ENCODE measurements at regions not wholly inside any gene's neighbourhood (a gene's known extent, or its start where the extent isn't known, plus 50 kb on each side); places are given as distances from the start of the nearest gene placed in this dataset.

DNA sequence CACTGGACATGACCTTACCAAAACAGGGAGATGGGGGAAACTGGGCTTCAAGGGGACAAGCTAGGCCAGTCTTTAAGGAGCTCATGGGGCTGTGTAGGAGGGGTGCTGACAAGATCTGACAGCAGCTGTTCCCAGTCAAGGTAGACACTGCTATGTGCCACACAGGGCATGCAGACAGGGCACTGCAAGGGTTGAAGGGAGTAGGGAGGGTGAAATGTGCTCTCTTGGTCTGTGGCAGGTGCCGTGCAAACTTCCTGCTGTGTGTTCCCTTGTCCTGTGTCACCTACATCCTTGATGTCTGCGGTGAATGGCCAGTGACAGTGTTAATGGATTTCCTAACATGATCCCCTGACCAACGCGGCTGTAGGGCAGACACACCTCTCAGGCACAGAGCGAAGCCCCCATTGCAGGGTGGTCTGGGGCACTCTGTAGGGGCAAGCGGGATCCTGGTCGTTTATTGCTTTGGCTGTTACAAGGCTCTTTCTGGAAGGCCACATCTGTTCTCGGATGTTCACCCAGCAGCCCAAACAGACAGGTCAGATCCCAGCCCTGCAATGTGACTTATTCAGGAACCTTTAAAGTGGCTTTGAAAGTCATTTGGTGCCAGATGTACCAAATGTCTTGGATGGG lies 199.5 kb upstream of the ZNF536 start:
- DNase-seq, result no peak

DNA sequence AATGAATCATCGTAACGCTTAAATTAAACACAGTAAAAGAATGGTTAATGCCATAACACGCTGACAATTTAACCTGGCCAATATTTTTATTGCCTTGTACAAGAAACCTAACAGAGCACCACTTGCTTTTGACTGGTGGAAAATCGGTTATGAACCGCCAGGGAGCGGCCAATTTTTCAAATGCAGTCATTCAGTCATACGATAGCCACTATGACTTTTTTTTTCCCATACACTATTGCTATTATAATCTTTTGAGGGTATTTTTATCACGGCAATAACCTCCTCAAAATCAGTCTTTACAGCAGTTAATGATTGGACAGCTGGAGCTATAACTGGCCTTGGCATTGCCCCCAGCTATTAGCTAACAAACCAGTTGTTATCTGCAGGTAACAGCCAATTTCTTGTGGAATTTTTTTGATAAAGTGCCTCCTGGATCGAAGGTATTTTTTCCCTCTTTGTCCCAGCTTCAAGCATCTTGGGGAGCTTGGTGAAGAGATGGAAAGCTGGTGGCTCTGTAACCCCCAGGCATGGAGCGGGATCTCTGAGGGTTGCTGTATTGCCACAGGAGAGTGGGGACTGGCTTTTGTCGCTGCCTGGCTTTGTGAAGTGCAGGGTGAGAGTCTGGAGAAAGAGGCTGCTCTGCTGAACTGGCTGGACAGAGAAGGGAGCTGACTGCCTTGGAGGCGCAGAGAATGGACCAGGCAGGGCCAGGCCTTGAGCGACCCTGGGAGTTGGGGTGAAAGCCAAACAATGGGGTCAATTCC lies 198.4 kb upstream of the ZNF536 start:
- DNase-seq, result no peak

DNA sequence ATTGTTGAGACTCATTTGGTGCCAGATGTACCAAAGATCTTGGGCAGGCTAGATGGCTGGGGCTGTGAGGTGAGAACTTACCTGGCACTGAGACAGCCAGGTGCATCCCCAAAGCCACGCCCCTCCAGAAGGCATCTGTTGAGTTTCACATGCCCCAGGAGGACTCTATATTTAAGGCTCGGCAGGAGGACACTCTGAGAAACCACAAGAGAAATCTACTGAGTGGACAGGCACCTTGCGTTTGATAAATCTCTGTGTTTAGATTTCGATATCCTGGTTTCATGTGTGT lies 197.9 kb upstream of the ZNF536 start:
- DNase-seq, result no peak

DNA sequence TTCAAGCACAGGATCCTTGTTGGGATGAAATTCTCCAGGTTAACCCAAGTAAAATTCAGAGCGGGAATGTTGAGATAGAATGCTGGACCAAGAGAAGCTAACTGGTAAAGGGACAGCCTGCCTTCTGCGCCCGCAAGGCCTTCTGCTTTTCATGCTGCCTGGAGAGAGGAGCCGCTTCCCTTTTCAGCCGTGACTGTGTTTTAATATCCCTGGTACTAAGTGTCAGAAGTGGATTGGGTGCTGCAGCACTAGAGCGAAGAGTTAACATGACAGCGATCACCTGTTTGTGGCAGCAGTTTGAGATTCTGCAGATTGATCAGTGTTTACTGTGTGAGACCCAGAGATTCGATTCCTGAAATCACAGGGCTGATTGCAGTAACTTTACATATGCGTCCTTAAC lies 197.4 kb upstream of the ZNF536 start:
- DNase-seq, result no peak

DNA sequence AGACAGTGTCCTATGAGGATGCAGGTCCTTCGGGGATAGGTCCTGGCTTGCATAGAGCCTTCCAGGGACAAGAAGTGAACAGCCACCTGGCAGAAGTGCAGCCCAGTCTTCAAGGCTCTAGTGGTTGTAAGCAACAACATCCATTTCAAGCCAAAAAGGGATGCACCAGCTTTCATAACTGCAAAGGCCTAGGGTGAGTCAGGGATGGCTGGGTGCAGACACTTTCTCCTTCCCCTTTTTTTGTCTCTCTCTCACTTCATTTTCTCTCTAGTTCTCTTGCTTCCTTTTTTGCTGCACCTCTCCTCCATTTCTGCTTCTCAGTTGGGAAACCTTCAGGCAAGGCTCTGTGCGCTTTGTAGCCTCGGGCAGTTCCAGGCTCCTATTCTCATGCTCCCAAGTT lies 196.2 kb upstream of the ZNF536 start:
- no peak for DNase-seq

DNA sequence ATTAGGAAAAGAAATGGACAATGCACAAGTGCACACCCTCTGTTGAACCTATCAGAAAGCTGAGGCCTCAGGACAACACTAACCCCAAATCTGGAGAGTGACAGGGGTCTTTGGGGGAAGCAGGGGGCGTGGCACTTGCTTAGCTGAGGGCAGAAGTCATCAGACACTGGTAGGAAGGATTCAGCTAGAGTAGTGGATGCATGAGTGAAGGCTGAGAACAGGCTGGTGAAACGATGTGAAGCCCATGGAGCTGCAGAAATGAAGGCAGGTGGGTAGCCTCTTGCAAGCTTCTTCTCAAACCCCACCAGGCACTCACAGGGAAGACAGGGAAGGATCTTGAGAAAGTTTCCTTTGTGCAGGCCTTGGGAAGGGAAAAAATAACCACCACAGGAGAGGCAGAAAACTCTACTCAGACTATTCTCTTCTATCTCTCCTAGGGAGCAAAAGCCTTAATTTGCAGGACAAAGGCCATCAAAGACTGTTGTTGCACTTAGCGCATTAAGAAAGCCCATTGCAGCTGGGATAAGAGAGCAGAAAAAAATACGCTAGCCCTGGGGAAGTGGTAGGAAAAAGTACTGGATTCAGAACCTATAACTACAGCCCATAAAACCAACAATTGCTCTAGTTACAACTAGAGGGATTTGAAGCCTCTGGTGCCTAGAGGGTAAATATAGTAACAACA lies 193.3 kb upstream of the ZNF536 start:
- DNase-seq, result no peak

DNA sequence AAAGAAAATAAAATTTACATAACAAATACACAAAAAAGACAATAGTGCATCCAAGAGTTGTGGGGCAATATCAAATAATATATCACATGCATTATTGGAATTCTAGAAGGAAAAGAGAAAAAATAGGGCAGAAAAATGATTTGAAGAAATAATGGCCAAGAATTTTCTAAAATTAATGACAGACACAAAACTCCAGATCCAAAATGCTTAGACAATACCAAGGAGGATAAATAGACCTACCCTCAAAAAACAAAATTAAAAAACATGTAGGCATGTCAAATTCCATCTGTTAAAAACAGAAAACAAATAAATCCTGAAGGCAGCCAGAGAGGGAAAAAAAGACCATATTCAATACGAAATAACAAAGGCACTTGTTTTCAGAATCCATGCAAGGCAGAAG lies 191.5 kb upstream of the ZNF536 start:
- no peak for DNase-seq

DNA sequence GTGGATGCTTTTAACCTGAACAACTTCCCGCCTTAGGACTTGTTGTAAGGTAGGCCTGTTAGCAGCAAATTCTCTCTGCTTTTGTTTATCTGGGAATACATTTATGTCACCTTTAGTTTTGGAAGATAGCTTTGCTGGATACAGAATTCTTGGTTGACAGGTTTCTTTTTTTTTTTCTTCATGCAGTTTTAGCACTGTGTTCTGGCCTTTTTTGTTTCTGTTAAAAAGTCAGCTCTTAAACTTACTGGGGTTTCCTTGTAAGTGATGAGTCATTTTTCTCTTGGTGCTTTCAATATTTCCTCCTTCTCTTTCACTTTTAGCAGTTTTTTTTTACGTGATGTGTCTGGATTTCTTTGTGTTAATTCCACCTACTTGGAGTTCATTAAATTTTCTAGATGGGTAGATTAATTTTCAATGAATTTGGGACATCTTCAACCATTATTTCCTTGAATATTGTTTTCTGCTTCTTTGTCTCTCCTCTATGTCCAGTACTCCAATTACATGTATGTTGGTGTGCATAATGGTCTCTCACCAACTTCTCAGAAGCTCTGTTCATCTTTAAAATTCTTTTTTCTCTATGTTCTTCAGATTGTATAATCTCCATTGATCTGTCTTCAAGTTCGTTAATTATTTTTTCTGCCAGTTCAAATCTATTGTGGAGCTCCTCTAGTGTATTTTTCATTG lies 188.2 kb upstream of the ZNF536 start:
- DNase-seq, result no peak

DNA sequence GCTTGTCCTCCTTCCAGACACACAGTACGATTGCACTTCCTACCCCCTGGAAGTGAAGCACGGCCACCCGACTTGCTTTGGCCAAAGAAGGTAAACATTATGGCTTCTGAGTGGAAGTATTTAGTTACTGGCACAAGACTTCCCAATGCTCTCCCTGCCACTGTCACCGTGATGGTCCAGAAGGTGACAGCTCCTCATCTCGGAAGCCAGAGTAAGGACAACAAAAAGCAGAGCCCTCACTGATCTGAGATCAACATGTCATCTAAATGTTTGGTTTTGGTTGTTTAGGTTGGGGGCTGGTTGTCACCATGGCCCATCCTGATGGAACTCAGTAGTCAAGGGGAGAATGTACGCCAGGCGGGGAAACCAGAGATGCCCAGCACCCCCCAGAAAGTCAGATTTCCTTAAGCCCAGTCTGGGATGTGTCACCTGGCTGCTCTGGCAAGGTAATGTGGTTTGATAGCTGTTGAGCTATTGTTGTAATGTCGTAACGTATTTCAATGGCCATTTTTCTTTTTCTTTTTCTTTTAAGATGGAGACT lies 170.1 kb upstream of the ZNF536 start:
- DNase-seq, result no peak

DNA sequence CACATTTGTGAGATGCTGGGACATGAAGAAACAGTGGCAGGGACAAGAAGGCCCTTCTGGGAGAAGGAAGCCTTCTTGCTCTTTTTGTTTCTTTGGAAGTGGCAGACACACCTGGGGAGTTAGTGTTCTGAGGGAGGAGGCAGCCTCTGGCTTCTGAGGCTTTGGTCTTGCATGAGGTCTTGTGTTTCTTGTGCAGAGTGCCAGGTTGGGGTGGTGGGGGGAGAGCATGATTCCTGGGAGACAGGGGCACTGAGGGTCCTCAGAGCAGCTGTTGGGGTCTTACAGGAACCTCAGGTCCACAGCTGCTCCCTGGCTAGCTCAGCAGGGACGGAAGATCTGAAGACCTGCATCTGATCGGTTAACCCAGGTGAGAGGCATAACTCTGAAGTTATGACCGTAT lies 167.5 kb upstream of the ZNF536 start:
- no peak for DNase-seq

DNA sequence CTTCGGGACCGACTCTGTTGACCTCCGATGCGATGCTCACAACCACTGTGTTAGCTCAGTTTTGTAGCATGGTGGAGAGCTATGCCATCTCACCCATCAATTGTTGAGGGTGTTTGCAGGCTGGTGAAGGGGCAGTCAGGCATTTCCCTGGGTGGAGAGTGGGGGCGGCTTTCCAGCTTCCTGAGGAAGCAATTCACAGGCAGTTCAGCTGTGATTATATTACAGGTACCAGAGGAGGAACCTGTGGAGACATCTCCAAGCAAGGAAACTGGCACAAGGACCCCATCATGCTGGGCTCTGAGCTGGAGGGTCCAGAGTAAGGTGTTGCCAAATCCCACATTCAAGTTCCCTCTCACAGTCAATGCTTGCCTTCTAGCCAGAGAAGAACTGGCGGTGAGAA lies 166.0 kb upstream of the ZNF536 start:
- DNase-seq, result no peak

DNA sequence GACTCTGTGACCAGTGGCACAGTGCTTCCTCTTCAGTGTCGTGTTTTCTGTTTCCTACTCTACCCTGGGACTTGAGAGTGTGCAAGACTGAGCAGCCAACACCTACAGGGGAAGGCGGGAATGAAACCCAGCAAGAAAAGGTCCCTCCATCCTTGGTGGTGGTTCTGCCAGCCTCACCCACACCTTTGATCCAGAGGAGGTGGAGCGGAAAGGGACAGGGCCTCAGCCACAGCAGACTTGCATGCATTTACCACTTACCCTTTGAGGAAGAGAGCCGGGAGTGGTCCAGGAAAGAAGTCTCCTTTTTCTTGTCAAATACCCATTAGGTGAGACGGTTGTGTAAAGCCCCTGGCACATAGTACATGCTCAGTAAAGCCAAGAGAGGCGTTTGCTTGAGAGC lies 164.8 kb upstream of the ZNF536 start:
- no peak for DNase-seq

DNA sequence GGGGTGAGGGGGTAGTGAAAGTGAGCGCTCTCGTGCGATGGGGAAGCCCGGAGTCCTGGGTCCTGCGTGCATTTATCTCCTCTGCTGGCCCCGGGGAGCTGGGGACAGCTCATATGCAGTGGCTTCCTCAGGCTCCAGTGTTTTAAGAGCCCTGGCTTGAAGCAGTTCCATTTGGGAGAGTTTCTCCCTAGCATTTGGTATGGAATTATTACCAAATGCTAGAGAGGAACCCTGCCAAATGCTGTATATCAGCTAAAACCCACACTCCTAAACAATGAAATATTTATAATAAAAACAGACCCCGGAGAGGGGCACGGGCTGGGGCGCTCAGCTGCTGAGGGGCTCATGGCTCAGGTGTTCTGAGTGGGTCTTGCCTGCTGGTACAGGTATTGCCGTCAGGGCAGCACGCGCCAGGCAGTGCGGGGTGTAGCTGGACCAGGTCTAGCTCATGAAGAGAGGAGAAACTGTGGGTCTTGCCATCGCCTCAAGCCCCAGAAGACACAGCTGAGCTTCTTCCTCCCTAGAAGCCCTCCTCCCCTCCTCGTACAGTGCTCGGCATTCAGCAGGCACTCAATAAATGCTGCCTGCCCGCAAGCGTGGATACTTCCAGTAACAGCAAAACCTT lies 163.6 kb upstream of the ZNF536 start:
- DNase-seq, result no peak

DNA sequence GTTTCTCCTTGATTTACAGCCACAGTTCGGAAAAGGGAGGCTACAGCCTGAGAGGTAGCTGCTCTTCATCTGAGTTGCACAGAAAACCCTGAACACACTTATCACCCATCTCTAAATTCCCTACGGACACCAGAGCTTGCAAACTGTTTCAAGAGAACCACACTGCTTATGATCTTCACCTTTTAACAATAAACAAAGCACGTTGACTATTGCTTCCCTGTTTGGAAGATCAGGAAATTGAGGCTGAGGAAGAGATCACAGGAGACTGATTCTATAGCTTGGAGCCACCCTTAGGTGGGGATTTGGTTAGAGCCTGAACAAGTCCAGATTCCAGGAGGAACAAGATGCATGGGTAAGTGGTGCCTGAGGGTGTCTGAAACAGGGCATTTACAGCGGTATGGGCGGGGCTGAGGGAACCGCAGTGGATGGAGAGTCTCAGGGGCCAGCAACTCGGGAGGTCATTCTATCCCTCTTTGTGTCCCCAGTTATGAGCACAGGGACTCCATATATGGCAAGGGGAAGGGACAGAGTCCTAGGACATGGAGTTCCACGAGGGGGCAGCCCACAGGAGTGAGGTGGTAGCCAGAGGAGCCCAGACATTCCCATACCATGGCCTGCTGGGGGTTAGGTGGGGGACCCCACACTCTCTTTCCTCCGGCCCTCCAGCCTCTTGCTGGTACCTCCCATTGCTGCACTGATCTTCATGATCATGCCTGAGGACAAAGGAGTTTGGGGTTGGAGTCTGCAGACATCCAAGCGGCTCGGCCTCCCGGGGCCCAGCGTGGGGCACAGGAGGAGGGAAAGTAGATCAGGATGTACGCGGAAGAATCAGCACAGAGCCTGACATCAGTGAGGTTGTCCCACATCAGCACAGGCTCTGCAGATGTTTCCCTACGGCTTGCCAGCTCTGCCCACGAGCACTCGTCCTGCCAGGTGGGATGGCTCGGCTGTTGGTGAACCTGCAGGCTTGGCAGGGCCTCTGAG lies 162.3 kb upstream of the ZNF536 start:
- DNase-seq, result no peak

DNA sequence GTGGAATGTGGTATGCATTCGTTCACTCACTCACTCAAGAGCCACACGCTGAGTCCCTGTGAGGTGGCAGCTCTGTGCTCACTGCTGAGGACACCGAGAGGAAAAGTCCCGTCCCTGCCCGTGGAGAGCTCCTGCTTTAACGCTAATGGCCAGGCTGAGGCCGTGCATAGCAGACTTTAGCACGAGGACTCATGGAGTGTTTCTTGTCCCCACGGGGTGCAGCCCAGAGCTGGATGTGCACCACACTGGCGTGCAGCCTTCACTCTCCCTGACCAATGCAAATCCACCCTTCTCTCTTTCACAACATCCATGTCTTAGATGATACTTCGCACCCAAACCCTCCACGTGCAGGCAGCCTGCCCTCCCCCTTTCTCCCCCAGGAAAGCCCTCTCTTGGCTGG lies 159.6 kb upstream of the ZNF536 start:
- no peak for DNase-seq

DNA sequence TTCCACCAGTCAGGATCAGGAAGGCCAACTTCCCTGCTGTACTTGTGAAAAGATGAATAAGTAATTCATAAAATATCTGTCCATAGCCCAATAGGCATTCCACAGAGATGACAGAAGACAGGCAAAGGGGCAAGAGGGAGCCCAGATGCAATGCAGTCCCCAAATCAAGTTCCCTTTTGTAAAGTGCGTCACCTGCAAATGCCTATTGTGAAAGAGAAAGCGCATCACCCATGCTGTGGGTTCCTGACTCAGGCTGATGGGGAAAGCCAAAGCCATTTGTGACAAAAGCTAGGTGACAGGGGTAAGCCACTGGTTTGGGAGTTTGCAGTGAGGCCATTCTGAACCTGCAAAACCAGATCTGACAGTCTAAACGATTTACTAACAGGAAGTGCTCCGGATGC lies 157.5 kb upstream of the ZNF536 start:
- DNase-seq, result peak in 1 of 5 experiments; percentile 47

DNA sequence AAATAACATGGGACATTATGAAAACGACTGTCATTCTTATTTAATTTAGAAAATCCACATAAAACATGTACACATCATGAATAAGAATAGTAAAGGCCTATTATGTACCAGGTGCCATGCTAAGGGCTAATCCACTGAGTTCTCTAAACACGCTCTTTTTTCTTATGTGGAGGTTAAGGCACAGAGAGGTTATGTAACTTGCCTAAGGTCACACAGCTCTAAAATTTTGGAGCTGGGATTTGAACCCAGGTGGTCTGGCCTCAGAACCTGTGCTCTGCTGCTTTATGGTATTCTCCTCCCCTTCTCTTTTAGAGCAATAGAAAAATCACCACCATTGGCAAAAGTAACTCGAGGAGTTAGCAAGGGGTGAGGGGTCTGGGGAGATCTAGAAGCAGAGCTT lies 156.9 kb upstream of the ZNF536 start:
- no peak for DNase-seq

DNA sequence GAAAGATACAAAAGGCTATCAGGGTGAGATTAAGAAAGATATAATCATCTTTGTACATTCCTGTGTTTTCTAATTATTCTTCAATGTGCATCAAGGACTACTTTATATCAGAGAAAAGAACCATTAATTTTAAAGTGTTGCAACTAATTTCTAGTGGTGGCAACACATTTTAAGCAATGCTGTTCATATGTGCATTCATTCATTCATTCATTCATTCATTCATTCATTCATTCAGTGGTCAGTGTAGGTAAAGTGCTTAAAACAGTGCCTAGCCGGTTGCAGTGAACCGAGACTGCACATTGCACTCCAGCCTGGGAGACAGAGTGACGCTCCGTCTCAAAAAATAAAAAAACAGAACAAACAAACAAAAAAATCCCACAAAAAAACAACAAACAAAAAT lies 155.7 kb upstream of the ZNF536 start:
- no peak for DNase-seq

DNA sequence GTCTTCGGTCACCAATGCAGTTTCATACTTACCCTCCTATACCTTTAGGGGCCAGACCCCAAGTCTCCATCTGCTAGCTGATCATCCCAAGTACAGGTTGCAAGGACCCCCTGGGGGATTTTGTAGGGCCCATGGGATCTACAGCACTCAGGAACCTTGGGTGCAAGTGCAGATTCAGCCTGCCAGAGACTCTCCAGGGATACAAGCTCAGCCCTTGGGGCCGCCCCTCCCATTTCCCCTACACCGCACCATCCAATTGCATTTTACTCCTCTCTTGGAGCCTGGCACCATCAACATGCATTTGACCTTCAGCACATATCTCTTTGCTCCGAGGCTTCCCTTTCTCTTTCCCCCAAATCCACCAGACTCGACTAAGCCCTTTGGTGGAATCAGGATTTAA lies 154.7 kb upstream of the ZNF536 start:
- no peak for DNase-seq

DNA sequence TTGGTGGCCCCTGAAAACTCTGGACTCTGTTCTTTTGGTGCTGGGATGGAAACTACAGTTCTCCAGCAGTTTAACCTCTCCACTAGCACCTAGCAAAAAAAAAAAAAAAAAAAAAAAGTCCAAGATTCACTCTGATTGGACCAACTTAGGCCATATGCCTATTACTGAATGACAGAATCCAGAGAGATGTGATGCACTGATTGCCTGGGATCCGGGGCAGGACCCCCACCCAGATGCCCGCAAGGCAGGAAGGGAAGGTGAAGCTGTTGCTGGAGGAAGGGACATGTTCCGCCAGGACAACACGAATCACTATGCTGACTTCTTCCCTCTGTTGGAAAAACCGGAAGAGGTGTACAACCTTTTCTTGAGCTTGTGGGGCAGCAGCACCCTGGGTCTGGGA lies 152.5 kb upstream of the ZNF536 start:
- DNase-seq, result no peak

DNA sequence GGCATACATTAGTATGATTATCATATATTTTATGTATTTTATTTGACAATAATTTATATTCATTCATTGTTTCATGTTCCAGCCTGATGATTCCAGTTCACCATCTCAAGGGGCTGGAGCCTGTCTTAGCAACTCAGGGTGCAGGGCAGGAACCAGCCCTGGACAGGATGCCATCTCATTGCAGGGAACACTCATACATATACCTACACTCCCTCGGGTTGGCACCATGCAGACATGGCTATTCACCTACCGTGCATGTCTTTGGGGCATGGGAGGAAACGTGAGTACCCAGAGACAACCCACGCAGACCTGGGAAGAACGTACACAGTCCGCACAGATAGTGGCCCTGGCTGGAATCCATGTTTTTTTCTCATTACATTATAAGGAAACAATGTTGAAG lies 151.0 kb upstream of the ZNF536 start:
- no peak for DNase-seq

DNA sequence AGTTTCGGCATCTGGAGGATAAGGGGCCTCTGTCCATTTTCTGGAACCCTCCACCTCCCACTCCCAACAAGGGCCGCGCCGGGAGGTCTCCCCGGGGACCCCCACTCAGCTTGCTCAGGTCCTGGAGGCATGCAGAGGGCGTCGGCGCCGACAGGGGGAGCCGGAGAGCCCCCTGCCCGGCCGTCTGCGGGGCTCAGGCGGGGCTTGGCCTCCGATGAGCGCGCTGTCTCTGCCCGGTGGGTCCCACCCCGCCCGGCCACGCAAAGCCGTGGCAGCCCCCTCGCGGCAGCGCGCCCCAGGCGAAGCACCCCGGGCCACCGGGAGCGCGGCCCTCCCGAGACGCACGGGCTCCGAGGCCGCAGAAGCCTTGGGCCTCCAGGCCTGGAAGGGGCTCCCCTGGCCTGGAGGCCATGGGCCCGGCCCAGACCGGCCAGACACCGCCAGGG lies 149.7 kb upstream of the ZNF536 start:
- DNase-seq, result peak in 1 of 5 experiments; percentile 16
